Activated CD8-positive, alpha-beta memory T cell treated with anti-CD3 and anti-CD28 coated beads, Interleukin-2, amount 50 U/mL, for 48 hours (primary cell): ENCODE measurements at regions not wholly inside any gene's neighbourhood (a gene's known extent, or its start where the extent isn't known, plus 50 kb on each side); places are given as distances from the start of the nearest gene placed in this dataset.
A peak's percentile ranks its signal among the peaks of the same experiment; 100 is the strongest.
"Not testable (repeated sequence)": the region's sequence is repeated elsewhere in the genome, so short reads cannot be mapped to it uniquely, and the experiment has no call there.

Experiments
- DNase-seq: peaks from one replicate; pipeline ENCODE4 v3.0.0-alpha.2; 2020

DNA sequence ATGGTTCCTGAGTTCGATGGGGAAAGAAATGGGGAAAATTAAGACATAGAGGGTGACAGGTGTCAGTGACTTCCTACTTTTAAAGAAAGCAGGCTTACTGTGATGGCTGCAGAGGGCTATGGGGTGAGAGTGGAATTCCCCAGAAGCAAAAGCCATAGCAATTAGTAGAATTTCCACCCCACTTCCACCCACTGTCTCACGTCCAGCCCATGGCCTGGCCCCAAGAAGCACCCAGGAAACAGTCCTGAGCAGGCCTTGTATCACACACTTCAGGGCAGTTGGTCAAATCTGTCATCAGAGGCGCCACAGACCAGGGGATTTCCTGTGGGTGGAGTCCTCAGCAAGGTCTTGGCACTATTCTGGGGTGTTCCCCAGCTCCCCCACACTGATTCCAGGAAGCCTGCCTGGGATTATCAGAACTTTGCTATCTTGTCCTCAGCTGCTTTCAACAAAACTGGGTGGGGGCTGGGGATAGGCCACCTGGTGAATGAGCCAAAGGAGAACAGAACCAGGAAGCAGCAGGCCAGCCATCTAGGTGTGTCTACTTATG is 120.1 kb upstream of the CCND2 start:
- DNase-seq = peak; percentile 82

DNA sequence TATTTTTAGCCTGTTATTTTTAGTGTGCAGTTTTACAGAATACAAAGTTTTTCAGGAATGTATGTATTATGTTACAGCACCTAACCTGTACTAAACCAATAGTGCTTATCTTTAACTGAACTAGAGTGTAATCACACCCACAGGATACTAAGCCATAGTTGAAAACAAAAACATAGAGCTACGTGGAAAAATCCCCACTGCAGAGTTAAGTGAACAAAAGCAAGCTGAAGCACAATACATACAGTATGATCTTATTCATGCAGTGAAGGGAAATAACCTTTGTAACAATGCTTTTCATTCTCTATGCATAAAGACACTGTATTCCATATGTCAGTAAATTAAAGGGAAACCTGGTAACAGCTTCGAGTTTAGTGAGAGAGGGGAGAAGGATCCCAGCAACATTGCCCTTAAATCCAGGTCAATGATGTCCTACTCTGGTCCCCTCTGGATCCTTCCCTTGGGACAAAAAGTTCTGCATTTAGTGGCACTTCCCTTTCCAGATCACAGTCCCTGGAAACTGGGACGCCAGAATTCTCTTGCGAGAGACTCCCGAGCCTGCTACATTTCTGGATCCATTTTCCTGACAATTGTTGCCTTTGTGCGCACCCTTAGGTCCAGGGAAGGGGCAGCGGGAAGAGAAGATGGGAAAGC is 121.3 kb upstream of the CCND2 start:
- DNase-seq = no peak

DNA sequence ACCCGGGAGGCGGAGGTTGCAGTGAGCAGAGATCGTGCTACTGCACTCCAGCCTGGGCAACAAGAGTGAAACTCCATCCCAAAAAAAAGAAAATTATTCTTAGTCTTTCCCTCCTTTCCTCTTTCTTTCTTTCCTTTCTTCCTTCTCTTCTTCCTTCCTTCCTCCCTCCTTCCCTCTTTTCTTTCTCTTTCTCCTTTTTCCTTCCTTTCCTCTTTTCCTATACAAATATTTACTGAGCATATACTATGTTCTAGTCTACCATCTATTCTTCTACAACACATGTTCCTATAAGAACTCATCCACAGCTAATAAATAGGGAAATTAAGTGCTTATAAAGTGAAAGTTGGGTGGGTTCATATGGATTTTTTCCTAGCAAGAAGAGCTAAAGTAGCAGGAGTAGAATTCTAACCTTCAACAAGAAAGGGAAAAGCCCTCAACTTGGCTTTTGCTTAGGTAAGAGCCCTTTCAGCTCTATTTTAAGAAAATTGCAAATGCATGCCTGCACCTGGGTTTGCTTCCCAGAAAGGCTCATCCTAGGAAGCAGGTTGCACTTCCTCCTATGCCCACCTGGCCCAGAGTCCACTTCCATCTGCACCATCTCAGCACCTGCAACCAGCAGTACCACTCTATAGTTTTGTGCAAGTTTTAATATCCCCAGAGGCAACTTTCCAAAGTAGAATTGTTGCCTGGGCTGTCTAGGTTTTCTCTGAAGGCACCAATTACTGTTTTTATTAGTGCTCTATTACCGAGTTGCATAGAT is 122.0 kb upstream of the CCND2 start:
- no peak for DNase-seq

DNA sequence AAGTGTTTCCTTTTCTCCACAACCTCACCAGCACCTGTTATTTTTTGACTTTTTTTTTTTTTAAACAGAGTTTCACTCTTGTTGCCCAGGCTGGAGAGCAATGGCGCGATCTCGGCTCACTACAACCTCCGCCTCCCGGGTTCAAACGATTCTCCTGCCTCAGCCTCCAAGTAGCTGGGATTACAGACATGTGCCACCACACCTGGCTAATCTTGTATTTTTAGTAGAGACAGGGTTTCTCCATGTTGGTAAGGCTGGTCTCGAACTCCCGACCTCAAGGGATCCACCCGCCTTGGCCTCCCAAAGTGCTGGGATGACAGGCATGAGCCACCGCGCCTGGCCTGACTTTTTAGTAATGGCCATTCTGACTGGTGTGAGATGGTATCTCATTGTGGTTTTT is 123.2 kb upstream of the CCND2 start:
- DNase-seq = not testable (repeated sequence)

DNA sequence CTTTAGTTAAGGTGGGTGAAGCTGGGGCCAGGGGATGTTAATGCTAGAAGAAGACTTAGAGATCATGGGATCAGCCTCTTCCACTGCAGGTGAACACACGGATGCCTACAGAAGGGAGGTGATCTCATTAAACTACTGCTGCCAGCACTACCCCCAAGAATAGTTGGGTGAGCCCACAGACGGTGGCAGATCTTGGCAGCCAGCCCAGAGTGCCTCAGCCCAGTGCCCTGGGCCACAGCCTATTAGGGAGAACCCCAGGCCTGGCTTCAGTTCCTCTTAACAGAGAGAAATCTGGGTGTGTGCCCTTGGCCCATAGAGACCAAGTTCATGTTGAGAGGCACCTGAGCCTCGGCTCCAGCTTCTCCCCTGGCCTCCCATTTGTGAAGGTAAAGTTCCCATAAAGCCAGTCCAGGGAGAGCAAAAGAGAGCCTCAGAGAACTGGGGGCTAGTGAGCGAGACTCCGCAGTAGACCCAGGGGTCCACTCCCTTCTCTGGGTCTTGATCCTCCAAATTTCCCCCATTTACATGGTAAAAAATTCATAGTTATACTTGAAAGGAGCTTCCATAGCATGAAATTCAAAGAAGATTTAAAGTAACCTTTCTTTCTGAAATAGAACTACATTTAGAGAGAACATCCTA is 125.0 kb upstream of the CCND2 start:
- peak; percentile 54 for DNase-seq

DNA sequence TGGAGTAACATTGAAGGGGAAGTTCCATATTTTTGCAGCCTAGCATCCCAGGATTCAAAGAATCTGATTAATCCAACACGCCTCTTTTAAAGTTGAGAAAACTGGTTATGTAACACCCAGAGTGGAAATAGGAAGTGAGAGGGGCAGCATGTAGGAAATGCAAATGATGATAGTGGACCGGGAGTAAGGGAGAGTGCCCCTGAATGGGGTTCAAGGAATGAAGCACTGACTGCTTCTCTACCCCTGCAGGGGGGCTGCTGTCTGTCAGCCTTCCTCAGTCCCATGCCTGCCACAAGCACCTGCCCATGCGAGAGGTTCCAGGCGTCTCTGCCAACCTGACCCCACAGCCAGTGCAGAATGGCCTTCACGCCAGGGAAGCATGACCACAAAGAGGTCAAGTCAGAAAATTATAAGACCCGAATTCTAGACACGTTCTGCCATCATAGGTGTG is 126.5 kb upstream of the CCND2 start:
- DNase-seq = no peak

DNA sequence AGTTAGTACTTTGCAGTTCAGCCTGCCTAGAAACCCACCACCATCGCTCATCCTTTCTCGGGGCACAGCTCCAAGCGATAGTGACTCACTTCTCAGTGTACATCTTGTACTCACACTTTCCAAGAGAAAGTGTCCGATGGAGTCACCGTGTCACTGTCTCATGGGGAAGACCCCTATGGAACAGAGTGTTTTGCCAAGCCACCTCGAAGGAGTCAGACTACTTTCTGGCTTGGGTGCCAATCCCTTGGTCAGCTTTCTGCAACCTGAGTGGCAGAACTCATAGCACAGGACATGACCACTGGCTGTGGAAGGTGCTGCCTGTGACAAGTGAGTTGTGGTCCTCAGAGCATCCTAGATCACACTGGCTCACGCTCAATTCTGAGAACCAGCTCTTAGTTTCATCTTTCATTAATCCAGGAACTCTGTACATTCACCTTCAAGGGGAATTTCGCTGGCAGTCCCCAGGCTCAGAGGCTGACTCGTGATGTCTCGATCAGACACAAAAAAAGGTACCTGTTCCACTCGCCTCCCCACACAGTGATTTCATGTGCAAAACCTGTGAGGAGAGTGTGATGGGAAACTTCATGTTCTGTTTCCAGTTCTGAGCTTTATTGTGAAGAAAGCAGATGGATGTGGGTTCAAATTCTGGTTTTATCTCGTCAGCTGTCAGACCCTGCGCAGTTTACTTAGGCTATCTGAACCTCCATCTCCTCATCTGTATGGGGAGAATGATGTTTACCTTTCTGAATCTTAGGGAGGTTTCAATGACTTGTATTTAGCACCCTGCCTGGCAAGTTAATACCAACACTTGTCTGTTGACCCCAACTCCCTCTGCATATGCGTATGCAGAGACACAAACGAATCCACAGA is 127.3 kb upstream of the CCND2 start:
- DNase-seq = peak; percentile 82

DNA sequence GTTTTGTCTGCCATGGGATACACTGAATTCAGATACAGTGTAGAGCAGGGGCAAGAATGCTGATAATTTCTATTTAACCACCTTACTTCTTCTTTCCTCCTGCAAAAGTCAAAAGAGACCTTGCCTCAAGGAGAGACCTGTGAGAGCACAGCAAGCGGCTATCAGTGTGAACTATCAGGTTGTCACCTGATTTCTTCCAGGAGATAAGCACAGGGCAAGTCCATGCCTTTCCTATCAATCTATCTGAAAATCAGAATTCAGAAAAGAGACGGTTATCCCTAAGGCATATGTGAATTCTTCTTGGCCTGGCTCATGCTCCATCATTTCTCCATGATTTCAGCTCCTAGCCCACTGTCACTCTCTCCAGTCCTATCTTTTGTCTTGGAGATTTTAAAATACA is 128.9 kb upstream of the CCND2 start:
- peak; percentile 47 for DNase-seq

DNA sequence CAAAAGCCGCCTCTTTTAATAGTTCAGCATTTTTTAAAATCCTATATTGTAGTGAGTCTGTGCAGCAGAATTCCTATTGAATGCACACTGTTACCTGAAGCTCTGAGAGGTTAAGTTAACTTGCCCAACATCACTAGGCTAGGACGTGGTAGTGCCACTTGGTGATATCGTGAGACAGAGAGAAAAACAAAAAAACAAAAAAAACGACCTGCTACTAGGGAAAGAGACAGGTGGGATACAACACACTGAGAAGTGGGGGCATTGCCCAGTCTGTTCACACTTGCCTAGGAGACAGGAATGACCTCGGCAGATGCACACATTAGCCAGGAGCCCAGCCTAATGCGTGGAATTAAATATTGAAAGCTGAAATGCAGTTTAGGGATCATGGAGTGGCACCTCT is 129.7 kb upstream of the CCND2 start:
- DNase-seq = peak; percentile 55

DNA sequence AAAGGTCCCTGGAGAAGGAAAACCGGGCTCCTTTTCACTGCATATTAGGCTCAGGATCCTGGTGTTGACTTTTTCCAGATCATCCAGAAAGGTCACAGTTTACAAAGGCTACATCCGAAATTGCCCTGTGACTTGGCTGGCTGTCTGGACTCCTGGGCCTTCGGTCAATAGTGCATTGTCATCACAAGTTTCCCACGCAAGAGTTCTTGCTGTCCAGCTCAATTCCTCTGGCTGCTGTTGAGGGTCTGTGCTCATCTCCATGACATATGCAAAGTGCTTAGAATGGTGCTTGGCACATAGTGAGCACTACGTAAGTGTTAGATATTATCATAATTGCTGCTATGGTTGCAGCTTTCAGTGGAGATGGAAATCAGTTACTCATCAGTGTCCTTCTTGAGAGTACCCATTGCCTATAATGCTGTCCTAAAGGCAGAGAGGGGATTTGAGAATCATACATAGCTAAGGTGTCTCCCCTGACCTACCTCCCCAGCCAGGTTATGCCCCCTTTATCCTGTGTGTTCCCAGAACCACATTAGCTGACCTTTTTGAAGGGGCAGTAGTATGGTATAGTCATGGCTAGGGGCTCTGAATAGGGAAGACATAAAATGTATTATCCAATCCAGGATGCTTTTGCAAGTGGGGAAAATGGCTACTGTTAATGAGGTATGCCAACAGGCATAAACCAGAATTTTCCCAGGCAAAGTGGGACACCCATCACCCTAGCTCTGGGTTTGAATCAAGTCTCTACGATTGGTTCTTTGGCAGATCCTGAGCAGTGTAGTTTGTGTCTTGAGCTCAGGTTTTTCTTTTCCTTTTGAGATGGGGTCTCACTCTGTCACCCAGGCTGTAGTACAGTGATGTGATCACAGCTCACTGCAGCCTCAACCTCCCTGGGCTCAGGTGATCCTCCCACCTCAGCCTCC is 132.0 kb upstream of the CCND2 start:
- DNase-seq = peak; percentile 53

DNA sequence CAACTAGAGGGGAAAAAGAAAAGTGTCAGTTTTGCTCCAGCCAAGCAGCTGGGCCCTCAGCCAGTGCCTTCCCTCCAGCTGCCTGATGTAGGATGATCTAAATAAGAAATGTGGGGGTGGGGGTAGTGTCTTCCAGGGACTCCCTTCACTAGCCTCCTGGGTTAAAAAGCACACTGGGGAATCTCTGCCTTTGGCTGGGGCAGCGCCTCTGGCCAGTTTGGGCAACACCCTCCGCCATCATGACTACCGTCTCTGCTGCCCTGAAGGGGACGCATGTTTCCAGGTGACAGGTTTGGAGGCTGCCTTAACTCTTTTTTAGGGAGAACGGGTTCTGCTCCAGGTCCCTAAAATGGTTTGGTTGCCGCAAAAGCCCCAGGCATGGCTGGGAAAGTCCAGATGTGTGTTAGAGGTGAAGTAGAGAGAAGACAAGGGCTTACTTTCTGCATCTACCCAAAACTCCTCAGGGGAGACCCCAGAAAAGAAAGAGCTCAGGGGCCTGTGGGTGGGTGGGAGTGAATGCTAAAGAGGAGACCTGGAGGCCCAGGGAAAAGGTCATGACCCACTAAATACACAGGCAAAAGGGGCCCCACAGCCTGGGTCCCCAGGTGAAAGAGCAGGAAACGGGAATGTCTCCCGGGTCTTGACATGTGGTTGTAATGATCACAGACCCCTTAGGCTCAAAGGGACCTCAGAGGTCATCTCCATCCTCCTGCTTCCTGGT is 132.8 kb upstream of the CCND2 start:
- peak; percentile 55 for DNase-seq

DNA sequence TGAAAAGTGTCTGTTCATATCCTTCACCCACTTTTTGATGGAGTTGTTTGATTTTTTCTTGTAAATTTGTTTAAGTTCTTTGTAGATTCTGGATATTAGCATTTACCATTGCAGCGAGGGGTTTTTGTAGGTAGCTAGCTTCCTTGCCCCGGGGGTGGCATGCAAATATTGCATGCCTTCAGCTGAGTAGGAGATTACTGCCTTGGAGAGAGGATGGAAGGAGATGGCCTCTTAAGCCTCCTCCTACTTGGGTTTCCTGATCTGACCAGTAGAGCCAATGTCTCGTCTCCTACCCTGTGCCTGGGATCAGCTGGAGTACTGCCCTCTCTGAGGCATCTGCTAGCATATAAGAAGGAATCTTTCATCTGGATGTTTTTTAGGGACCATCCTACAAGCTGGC is 134.4 kb upstream of the CCND2 start:
- DNase-seq = no peak

DNA sequence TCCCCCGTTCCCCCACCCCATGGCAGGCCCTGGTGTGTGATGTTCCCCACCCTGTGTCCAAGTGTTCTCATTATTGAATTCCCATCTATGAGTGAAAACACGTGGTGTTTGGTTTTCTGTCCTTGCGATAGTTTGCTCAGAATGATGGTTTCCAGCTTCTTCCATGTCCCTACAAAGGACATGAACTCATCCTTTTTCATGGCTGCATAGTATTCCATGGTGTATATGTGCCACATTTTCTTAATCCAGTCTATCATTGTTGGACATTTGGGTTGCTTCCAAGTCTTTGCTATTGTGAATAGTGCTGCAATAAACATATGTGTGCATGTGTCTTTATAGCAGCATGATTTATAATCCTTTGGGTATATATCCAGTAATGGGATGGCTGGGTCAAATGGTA is 135.0 kb upstream of the CCND2 start:
- not testable (repeated sequence) for DNase-seq

DNA sequence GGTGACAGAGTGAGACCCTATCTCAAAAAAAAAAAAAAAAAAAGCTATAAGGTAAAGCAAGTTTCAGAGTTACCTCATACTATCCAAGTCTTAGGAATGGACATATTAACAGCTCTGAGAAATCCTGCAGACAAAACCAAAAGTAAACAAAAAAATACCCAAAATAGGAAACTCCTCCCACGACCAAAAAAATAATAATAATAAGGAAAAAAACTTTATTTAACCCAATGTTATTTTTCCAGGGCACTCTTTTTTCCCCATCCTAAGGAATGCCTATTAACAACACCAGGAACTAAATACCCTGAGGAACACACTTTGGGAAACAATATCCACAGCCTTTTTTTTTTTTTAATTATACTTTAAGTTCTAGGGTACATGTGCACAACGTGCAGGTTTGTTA is 135.5 kb upstream of the CCND2 start:
- no peak for DNase-seq

DNA sequence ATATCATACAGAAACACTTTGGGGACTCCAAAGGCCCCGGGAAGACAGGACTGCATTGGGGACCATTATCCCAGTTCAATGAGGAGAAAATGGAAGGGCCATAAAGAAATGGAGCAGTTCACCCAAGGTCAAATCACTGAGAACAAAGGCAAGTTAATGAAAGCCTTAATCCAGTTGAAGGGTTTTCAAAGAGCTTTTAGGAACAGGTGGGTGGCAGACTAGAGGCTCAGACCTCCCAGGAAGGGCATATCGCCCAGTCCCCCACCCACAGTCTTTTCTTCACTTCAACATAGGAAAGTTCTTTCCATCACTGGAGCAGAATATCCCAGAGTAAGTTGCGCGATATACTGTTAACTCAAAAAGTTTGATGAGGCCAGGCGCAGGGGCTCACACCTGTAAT is 136.1 kb upstream of the CCND2 start:
- no peak for DNase-seq

DNA sequence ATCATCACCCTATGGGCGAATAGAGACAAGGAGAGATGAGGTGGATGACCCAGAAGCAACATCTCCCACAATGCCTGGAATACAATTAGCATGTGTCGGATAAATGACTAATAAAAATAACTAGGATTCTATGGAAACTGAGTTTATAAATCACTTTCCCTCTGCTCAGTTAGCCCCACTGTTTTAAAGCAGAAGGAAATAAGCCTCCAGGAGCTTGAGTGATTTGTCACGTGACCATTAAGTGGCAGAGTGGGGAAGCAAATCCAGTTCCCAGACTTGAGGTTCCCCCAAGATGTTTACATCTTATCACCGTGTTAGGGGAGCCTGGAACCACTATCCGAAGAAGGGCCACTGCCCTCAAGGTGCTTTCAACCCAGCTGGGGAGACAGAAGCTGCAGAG is 136.5 kb upstream of the CCND2 start:
- peak; percentile 45 for DNase-seq

DNA sequence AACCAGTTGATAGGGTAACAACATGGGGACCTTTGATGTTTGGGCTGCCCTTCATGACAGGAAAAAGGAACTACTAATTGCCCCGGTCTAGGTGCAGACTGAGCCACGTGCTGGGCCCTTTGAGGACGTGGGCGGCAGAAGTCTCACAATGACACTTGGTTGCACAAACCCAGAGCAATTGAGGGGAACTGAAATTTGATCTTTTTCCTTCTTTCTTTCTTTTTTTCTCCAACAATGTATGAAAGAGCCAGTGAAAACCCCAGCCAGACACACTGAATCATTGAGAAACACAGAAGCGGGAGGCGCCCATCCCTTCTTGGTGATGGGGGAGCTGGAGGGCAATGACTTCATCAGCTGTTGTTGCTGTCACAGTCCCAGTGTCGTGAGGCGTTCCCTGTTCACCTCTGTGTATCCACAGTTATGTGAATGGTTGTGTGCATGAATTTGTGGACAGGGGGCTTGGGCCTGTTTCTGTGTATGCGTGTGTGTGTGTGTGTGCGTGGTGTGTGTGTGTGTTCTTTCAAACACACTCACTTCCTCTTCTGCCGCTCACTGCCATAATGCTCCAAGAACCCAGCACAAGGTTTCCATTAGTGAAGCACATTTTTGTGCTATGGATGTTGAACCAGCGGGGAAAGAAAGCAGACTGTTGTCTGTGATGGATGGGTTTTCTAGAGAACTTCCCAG is 137.5 kb upstream of the CCND2 start:
- DNase-seq = peak; percentile 80

DNA sequence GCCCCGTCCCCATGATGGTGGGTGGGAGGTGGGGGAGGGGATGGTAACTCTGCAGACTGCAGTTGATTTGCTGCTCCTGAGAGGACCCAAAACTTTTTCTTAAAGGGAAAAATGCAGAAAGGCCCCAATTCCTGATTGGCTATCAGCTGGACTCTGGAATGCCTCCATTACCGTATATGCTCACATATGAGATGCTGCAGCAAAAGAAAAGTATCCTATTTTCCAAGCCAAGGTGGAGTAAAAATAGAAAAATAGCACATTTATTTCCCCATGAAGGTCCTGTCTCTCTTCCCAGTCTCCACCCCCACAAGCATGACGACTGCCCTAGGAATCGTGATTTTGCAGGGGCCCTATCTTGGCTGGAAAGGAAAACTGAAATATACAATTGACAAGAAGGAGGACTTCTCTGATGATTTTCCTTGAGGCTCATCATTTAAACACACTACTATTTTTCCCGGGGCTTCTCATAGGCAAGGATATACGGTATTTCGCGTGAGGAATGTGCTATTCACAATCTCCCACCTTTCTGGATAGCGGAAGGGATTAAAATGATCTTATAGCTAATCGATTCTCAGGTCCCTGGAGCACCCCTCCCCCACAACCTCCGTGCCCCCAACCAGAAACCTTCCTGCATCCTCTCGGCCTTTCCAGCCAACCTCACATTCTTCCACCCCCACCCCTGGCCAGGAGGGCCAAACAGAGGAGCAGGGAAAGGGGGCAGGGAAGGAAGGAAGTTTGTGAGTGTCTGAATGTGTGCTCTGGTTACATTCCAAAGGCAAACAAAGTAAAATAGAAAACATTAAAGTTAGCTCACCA is 138.9 kb upstream of the CCND2 start:
- peak; percentile 51 for DNase-seq
